ENCODE measurements at regions not wholly inside any gene's neighbourhood (a gene's known extent, or its start where the extent isn't known, plus 50 kb on each side); places are given as distances from the start of the nearest gene placed in this dataset.
"Not testable (repeated sequence)": the region's sequence is repeated elsewhere in the genome, so short reads cannot be mapped to it uniquely, and the experiment has no call there.

GRCh38 chr3:145087038-145087437, 1073.9 kb downstream of the PLOD2 start:
- Mint-ChIP-seq H3K4me1 (ENCODE audit: low read depth) (no peaks in the 10 kb centered on the region), H3K4me3 (no peak overlapping the region), H3K36me3 (ENCODE audit: low read depth) (no peaks in the 10 kb centered on the region), H3K27me3 (ENCODE audit: insufficient read depth) (no peaks in the 10 kb centered on the region), H3K27ac (no peak overlapping the region), H3K9me3 (peaks cover 25% of the 10 kb centered on the region)
- TF ChIP-seq CTCF (IDR thresholded peaks at IDR 0.05), result no peak
- no peak for DNase-seq

- Mint-ChIP-seq H3K36me3 (ENCODE audit: low read depth) (no peaks in the 10 kb centered on the region), H3K4me3 (no peak overlapping the region), H3K27ac (no peak overlapping the region), H3K4me1 (ENCODE audit: low read depth) (no peaks in the 10 kb centered on the region), H3K9me3 (peaks cover 26% of the 10 kb centered on the region), H3K27me3 (ENCODE audit: insufficient read depth) (no peaks in the 10 kb centered on the region)
- DNase-seq, result no peak
- no peak for TF ChIP-seq CTCF (IDR thresholded peaks at IDR 0.05)
Observed at GRCh38 chr3:145088917-145089316, 1072.1 kb downstream of the PLOD2 start.

- H3K27me3 Mint-ChIP-seq (ENCODE audit: insufficient read depth), result no peaks in the 10 kb centered on the region
- DNase-seq, result no peak
- H3K9me3 Mint-ChIP-seq, result peaks cover 26% of the 10 kb centered on the region
Observed at GRCh38 chr3:145089337-145089736, 1071.6 kb downstream of the PLOD2 start.

GRCh38 chr3:145094355-145094941, 1066.5 kb downstream of the PLOD2 start:
- Mint-ChIP-seq H3K4me3 (no peak overlapping the region), H3K4me1 (ENCODE audit: low read depth) (no peaks in the 10 kb centered on the region), H3K27ac (no peak overlapping the region), H3K36me3 (ENCODE audit: low read depth) (no peaks in the 10 kb centered on the region), H3K27me3 (ENCODE audit: insufficient read depth) (no peaks in the 10 kb centered on the region; the same call in 1 of the 2 replicates), H3K9me3 (peaks cover 24% of the 10 kb centered on the region)
- TF ChIP-seq CTCF (IDR thresholded peaks at IDR 0.05), result no peak
- DNase-seq, result no peak

More at GRCh38 chr3:145089337-145089736, 1071.6 kb downstream of the PLOD2 start:
- H3K4me3 Mint-ChIP-seq, result no peak overlapping the region
- H3K4me1 Mint-ChIP-seq (ENCODE audit: low read depth), result no peaks in the 10 kb centered on the region
- H3K27ac Mint-ChIP-seq, result no peak overlapping the region
- no peaks in the 10 kb centered on the region for H3K36me3 Mint-ChIP-seq (ENCODE audit: low read depth)
- TF ChIP-seq CTCF (IDR thresholded peaks at IDR 0.05), result no peak

GRCh38 chr3:145111141-145111540, 1049.8 kb downstream of the PLOD2 start:
- not testable (repeated sequence) for H3K4me3 Mint-ChIP-seq; H3K4me1 Mint-ChIP-seq (ENCODE audit: low read depth); H3K27ac Mint-ChIP-seq; DNase-seq; H3K36me3 Mint-ChIP-seq (ENCODE audit: low read depth); H3K27me3 Mint-ChIP-seq (ENCODE audit: insufficient read depth)
- H3K9me3 Mint-ChIP-seq, result peaks cover 64% of the 10 kb centered on the region

- Mint-ChIP-seq H3K36me3 (ENCODE audit: low read depth) (peaks cover under 1% of the 10 kb centered on the region), H3K27me3 (ENCODE audit: insufficient read depth) (no peaks in the 10 kb centered on the region), H3K27ac (no peak overlapping the region), H3K4me3 (no peak overlapping the region), H3K4me1 (ENCODE audit: low read depth) (no peaks in the 10 kb centered on the region), H3K9me3 (peaks cover 62% of the 10 kb centered on the region)
- TF ChIP-seq CTCF (IDR thresholded peaks at IDR 0.05), result no peak
- no peak for DNase-seq
Observed at GRCh38 chr3:145116769-145117168, 1044.2 kb downstream of the PLOD2 start.
